ENCODE measurements at regions not wholly inside any gene's neighbourhood (a gene's known extent, or its start where the extent isn't known, plus 50 kb on each side); places are given as distances from the start of the nearest gene placed in this dataset.

DNA sequence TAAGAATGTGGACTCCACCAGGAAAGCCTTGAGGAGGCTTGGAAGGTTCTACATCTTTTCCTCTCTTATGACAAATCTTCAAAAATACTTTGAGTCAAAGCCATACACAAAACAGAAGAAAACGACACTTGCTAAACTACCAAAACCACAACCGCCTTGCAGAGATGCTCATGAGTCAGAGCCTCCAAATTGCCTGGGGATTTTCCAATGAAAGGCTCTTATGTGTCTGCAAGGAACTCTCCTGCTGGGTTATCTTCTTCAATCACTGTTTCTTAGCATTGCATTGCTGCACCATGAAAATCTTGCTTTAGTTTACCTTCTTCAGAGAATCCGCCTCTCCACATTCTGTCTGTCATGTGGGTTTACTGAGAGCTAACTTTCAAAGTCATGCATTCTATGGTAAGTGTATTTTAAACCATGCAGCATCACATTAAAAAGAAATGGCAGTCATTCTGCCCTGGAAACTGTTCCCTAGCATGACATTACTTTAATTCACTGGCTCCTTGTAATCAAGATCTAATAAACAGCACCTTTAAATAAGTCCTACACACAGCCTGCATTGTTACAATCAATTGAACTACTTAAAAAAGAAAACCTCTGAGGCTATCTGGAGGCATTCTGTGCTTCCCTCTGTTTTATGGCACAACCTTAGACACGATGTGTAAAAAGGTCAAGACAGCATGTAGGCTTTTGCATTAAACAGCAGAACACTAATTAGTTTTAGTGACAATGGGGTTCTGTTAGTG is 210.0 kb upstream of the FOXD3 start:
- H3K4me1 ChIP-seq (ENCODE audit: insufficient read depth): no peaks in the 10 kb centered on the region
- TF ChIP-seq, protein P1, sequence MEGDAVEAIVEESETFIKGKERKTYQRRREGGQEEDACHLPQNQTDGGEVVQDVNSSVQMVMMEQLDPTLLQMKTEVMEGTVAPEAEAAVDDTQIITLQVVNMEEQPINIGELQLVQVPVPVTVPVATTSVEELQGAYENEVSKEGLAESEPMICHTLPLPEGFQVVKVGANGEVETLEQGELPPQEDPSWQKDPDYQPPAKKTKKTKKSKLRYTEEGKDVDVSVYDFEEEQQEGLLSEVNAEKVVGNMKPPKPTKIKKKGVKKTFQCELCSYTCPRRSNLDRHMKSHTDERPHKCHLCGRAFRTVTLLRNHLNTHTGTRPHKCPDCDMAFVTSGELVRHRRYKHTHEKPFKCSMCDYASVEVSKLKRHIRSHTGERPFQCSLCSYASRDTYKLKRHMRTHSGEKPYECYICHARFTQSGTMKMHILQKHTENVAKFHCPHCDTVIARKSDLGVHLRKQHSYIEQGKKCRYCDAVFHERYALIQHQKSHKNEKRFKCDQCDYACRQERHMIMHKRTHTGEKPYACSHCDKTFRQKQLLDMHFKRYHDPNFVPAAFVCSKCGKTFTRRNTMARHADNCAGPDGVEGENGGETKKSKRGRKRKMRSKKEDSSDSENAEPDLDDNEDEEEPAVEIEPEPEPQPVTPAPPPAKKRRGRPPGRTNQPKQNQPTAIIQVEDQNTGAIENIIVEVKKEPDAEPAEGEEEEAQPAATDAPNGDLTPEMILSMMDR (IDR thresholded peaks at IDR 0.05): no peak
- no peak for TF ChIP-seq POLR2A (IDR thresholded peaks at IDR 0.05)
- WGBS, 3 donors: 61 to 69% (median 61%) methylated on average over 4 of the region's 4 CpGs
- no peaks in the 10 kb centered on the region for H3K9me3 ChIP-seq
- intact Hi-C loops (cut with DNase I): no loop called here
- no peak for DNase-seq
- H3K27ac ChIP-seq: no peak overlapping the region
- H3K36me3 ChIP-seq: no peaks in the 10 kb centered on the region
- no peak overlapping the region for H3K4me3 ChIP-seq
- no peaks in the 10 kb centered on the region for H3K27me3 ChIP-seq

DNA sequence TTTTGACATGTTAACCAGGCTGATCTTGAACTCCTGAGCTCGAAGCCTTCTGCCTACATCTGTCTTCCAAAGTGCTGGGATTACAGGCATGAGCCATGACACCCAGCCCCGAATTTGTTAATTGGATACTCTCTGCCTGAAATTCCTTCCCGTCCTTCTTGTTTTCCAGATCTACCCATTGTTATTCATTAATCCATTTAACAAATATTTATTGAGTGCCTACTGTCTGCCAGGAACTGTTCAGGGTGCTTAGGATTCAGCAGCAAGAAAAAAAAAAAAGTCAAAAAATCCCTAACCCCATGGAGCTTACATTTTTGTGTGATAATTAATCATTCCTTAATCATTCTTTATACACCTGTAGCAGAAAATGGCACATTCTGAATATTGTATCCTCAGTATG is 206.8 kb upstream of the FOXD3 start:
- Histone ChIP-seq H3K27ac (no peak overlapping the region), H3K27me3 (no peaks in the 10 kb centered on the region), H3K4me3 (no peak overlapping the region), H3K36me3 (no peaks in the 10 kb centered on the region), H3K9me3 (no peaks in the 10 kb centered on the region), H3K4me1 (ENCODE audit: insufficient read depth) (no peaks in the 10 kb centered on the region)
- no peak for TF ChIP-seq EP300 (IDR thresholded peaks at IDR 0.05)
- TF ChIP-seq, protein P1 (IDR thresholded peaks at IDR 0.05): no peak
- no peak for TF ChIP-seq POLR2A (IDR thresholded peaks at IDR 0.05)
- no peak for DNase-seq
- intact Hi-C loops (cut with DNase I): no loop called here
- 70 to 76% (median 74%) methylated on average over 3 of the region's 3 CpGs for WGBS, 3 donors

DNA sequence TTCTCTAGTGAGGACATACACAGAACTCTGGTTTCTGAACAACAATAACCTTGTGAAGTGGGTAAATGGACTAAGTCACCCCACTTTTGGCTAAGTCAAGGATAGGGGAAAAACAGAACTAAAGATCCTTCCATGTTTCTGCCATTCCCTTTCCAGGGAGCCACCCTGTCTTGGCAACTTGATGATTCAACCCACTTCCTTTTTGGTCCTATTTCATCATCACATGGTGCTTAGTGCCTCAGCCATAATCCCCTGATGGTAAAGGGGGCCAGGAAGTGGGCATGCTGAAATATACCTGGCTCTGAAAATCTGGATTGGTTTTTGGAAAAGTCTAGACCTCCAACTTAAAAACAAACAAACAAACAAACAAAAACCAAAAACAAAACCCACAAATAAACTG is 206.4 kb upstream of the FOXD3 start:
- Histone ChIP-seq H3K27ac (no peak overlapping the region), H3K36me3 (no peaks in the 10 kb centered on the region), H3K27me3 (no peaks in the 10 kb centered on the region), H3K4me1 (ENCODE audit: insufficient read depth) (no peaks in the 10 kb centered on the region), H3K4me3 (no peak overlapping the region), H3K9me3 (no peaks in the 10 kb centered on the region)
- TF ChIP-seq POLR2A (IDR thresholded peaks at IDR 0.05): no peak
- TF ChIP-seq, protein P1 (IDR thresholded peaks at IDR 0.05): no peak
- TF ChIP-seq EP300 (IDR thresholded peaks at IDR 0.05): no peak
- DNase-seq: no peak
- intact Hi-C loops (cut with DNase I): no loop called here

DNA sequence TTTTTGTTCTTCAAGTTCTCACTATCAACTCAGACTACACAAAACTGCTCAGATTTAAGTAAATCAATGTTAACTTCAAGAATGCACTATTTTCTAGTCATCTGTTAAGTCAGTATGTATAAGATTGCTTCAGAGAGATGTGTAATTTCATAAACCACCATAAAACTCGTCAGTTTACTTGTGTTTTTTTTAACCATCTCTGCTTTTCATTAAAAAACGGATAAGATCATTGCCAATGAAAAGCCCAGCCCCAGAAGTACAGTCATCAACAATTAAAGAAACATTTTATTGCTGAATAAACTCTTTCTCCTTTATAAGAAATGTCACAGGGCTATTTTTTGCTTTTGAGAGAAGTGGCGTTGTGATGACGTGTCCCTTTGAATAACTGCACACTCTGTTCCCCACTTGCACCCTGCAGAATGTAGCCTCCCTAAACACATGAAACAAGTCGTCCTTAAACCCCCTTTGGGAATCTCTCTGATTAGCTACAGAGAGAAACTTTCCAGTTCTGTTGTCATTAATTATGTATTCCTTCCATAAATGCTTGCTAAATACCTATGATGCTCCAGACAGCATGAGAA is 202.7 kb upstream of the FOXD3 start:
- Histone ChIP-seq H3K4me3 (no peak overlapping the region), H3K36me3 (no peaks in the 10 kb centered on the region), H3K4me1 (ENCODE audit: insufficient read depth) (no peaks in the 10 kb centered on the region), H3K27ac (no peak overlapping the region), H3K9me3 (no peaks in the 10 kb centered on the region), H3K27me3 (no peaks in the 10 kb centered on the region)
- TF ChIP-seq, protein P1 (IDR thresholded peaks at IDR 0.05): no peak
- no peak for TF ChIP-seq POLR2A (IDR thresholded peaks at IDR 0.05)
- TF ChIP-seq EP300 (IDR thresholded peaks at IDR 0.05): no peak
- no peak for DNase-seq
- WGBS, 3 donors: 73 to 78% (median 75%) methylated on average over 5 of the region's 5 CpGs
- intact Hi-C loops (cut with DNase I): no loop called here
